ENCODE measurements at regions not wholly inside any gene's neighbourhood (a gene's known extent, or its start where the extent isn't known, plus 50 kb on each side); places are given as distances from the start of the nearest gene placed in this dataset.

- TF ChIP-seq MAX (IDR thresholded peaks at IDR 0.05; ENCODE audit: low read depth, low read length) (no peak), CTCF (IDR thresholded peaks at IDR 0.05; ENCODE audit: low read depth, low read length) (no peak), POLR2A (IDR thresholded peaks at IDR 0.05; ENCODE audit: extremely low read depth, insufficient read length) (no peak), MYC (IDR thresholded peaks at IDR 0.05; ENCODE audit: low read depth, low read length) (no peak)
- no peak for DNase-seq (ENCODE audit: low read depth)
- H3K4me3 ChIP-seq (ENCODE audit: low read depth, low read length): no peak overlapping the region
Observed at GRCh38 chr9:71383308-71383940, 262.0 kb upstream of the TRPM3 start.

- H3K4me3 ChIP-seq (ENCODE audit: low read depth, low read length): no peak overlapping the region
- TF ChIP-seq POLR2A (IDR thresholded peaks at IDR 0.05; ENCODE audit: extremely low read depth, insufficient read length): no peak
- TF ChIP-seq CTCF (IDR thresholded peaks at IDR 0.05; ENCODE audit: low read depth, low read length): no peak
- TF ChIP-seq MAX (IDR thresholded peaks at IDR 0.05; ENCODE audit: low read depth, low read length): no peak
- no peak for TF ChIP-seq MYC (IDR thresholded peaks at IDR 0.05; ENCODE audit: low read depth, low read length)
- no peak for DNase-seq (ENCODE audit: low read depth)
Observed at GRCh38 chr9:71368157-71368556, 246.7 kb upstream of the TRPM3 start.

- H3K4me3 ChIP-seq (ENCODE audit: low read depth, low read length): no peak overlapping the region
- no peak for TF ChIP-seq CTCF (IDR thresholded peaks at IDR 0.05; ENCODE audit: low read depth, low read length)
- no peak for DNase-seq (ENCODE audit: low read depth)
Observed at GRCh38 chr9:71364186-71364955, 242.9 kb upstream of the TRPM3 start.

- H3K4me3 ChIP-seq (ENCODE audit: low read depth, low read length): no peak overlapping the region
- no peak for TF ChIP-seq CTCF (IDR thresholded peaks at IDR 0.05; ENCODE audit: low read depth, low read length)
- no peak for DNase-seq (ENCODE audit: low read depth)
Observed at GRCh38 chr9:71363286-71363961, 242.0 kb upstream of the TRPM3 start.

- no peak overlapping the region for H3K4me3 ChIP-seq (ENCODE audit: low read depth, low read length)
- TF ChIP-seq CTCF (IDR thresholded peaks at IDR 0.05; ENCODE audit: low read depth, low read length) (no peak), POLR2A (IDR thresholded peaks at IDR 0.05; ENCODE audit: extremely low read depth, insufficient read length) (no peak), MYC (IDR thresholded peaks at IDR 0.05; ENCODE audit: low read depth, low read length) (no peak), MAX (IDR thresholded peaks at IDR 0.05; ENCODE audit: low read depth, low read length) (no peak)
- DNase-seq (ENCODE audit: low read depth): no peak
Observed at GRCh38 chr9:71361357-71361756, 239.9 kb upstream of the TRPM3 start.

Measured in NB4 (cell line).